Smooth muscle cell (in vitro differentiated cells): ENCODE measurements at regions not wholly inside any gene's neighbourhood (a gene's known extent, or its start where the extent isn't known, plus 50 kb on each side); places are given as distances from the start of the nearest gene placed in this dataset.

ENCODE experiments used
- DNase-seq: peaks from one replicate; lab custom pipeline; 2025; ENCODE audit not compliant: unreplicated experiment; lab: John Stamatoyannopoulos, UW
- H2AFZ ChIP-seq: fragments of 200-600 bp; sonication (generic); 2 replicates; pipeline ENCODE4 v1.6.0; 2016; ENCODE audit warnings: antibody characterized with exemption, low read depth, mild to moderate bottlenecking
- H3F3A ChIP-seq: fragments of 200-600 bp; sonication (generic); 2 replicates; pipeline ENCODE4 v1.6.0; 2017; ENCODE audit warnings: antibody characterized with exemption, low read depth
- H3K27ac ChIP-seq: fragments of 200-600 bp; sonication (generic); 2 replicates; pipeline ENCODE4 v1.5.1; 2016; ENCODE audit warnings: low read depth, mild to moderate bottlenecking
- H3K27me3 ChIP-seq: fragments of 200-600 bp; sonication (generic); 2 replicates; pipeline ENCODE4 v1.6.1; 2016; ENCODE audit warnings: low read depth, mild to moderate bottlenecking
- H3K36me3 ChIP-seq: fragments of 200-600 bp; sonication (generic); 2 replicates; pipeline ENCODE4 v1.5.1; 2016; ENCODE audit warnings: low read depth
- H3K4me1 ChIP-seq: fragments of 200-600 bp; sonication (generic); 2 replicates; pipeline ENCODE4 v1.5.1; 2016; ENCODE audit warnings: low read depth
- H3K4me2 ChIP-seq: fragments of 200-600 bp; sonication (generic); 2 replicates; pipeline ENCODE4 v1.6.0; 2016; ENCODE audit warnings: mild to moderate bottlenecking
- H3K4me3 ChIP-seq: fragments of 200-600 bp; sonication (generic); 2 replicates; pipeline ENCODE4 v1.5.1; 2016; ENCODE audit warnings: mild to moderate bottlenecking
- H3K79me2 ChIP-seq: fragments of 200-600 bp; sonication (generic); 2 replicates; pipeline ENCODE4 v1.6.0; 2016; ENCODE audit warnings: low read depth, mild to moderate bottlenecking
- H3K9ac ChIP-seq: fragments of 200-600 bp; sonication (generic); 2 replicates; pipeline ENCODE4 v1.6.0; 2016; ENCODE audit warnings: low read depth
- H3K9me3 ChIP-seq: fragments of 200-600 bp; sonication (generic); replicated peaks from 2 replicates; pipeline ENCODE4 v1.5.1; 2016; ENCODE audit warnings: low read depth
- H4K20me1 ChIP-seq: fragments of 200-600 bp; sonication (generic); 2 replicates; pipeline ENCODE4 v1.6.0; 2016; ENCODE audit warnings: low read depth
- WGBS: methylation state at CpG from one replicate; pipeline ENCODE4 v1.1.7; 2016; ENCODE audit warnings: low lambda C conversion rate; 5-methylcytosine and 5-hydroxymethylcytosine counted together
- TF ChIP-seq, protein P1 (sequence below): fragments of 200-600 bp; sonication (generic); IDR thresholded peaks from 2 replicates; pipeline ENCODE4 v1.5.1; 2017; ENCODE audit warnings: borderline replicate concordance, mild to moderate bottlenecking, antibody characterized with exemption; ENCODE audit not compliant: insufficient read depth, poor library complexity, severe bottlenecking

DNA sequence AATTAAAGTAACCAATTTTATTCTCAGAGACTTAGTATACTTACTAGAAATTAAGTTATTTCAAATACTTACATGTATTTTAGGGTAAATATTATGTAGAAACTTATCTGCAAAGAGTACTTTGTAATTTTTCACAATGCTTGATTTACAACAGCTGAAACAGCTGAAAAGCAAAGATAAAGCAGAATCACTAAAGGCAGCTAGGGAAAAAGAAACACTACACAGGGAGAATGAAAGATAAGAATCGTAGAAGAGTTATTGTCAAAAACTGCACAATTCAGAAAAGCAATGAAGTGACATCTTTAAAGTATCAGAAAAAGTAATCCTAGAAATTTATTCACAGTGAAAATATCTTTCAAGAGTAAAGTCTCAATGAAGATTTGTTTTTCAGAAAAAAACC is 69.7 kb upstream of the ZNF804B start:
- H3K9ac ChIP-seq: no peak overlapping the region
- no peak overlapping the region for H2AFZ ChIP-seq
- no peak overlapping the region for H3K4me2 ChIP-seq
- H3K79me2 ChIP-seq: no peaks in the 10 kb centered on the region
- H3K27me3 ChIP-seq: no peaks in the 10 kb centered on the region
- H4K20me1 ChIP-seq: no peaks in the 10 kb centered on the region
- TF ChIP-seq, protein P1, sequence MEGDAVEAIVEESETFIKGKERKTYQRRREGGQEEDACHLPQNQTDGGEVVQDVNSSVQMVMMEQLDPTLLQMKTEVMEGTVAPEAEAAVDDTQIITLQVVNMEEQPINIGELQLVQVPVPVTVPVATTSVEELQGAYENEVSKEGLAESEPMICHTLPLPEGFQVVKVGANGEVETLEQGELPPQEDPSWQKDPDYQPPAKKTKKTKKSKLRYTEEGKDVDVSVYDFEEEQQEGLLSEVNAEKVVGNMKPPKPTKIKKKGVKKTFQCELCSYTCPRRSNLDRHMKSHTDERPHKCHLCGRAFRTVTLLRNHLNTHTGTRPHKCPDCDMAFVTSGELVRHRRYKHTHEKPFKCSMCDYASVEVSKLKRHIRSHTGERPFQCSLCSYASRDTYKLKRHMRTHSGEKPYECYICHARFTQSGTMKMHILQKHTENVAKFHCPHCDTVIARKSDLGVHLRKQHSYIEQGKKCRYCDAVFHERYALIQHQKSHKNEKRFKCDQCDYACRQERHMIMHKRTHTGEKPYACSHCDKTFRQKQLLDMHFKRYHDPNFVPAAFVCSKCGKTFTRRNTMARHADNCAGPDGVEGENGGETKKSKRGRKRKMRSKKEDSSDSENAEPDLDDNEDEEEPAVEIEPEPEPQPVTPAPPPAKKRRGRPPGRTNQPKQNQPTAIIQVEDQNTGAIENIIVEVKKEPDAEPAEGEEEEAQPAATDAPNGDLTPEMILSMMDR: no peak
- H3K36me3 ChIP-seq: no peaks in the 10 kb centered on the region
- no peaks in the 10 kb centered on the region for H3K4me1 ChIP-seq
- no peaks in the 10 kb centered on the region for H3K9me3 ChIP-seq
- no peaks in the 10 kb centered on the region for H3F3A ChIP-seq
- no peak for DNase-seq
- WGBS: 84% methylated on average over 1 of the region's 1 CpG
- no peak overlapping the region for H3K4me3 ChIP-seq
- H3K27ac ChIP-seq: no peak overlapping the region

DNA sequence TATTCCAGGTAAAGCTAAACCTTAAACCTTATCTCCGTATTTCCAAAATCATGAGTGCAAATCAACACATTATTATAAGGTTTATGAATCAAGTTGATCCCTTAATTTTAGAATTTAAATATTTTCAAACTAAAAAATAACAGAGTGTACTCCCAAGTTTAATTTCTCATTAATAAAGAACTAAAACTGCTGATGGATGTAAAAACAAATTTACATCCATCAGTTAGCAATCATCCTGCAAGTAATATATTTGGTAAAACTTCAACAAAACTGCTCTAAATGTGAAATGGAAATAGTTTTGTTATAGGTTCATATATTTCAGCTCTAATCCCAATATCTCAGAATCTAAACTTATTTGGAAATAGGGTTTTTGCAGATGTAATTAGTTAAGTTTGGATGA is 71.3 kb upstream of the ZNF804B start:
- WGBS: 94% methylated on average over 1 of the region's 1 CpG
- DNase-seq: no peak
- H3F3A ChIP-seq: no peaks in the 10 kb centered on the region

DNA sequence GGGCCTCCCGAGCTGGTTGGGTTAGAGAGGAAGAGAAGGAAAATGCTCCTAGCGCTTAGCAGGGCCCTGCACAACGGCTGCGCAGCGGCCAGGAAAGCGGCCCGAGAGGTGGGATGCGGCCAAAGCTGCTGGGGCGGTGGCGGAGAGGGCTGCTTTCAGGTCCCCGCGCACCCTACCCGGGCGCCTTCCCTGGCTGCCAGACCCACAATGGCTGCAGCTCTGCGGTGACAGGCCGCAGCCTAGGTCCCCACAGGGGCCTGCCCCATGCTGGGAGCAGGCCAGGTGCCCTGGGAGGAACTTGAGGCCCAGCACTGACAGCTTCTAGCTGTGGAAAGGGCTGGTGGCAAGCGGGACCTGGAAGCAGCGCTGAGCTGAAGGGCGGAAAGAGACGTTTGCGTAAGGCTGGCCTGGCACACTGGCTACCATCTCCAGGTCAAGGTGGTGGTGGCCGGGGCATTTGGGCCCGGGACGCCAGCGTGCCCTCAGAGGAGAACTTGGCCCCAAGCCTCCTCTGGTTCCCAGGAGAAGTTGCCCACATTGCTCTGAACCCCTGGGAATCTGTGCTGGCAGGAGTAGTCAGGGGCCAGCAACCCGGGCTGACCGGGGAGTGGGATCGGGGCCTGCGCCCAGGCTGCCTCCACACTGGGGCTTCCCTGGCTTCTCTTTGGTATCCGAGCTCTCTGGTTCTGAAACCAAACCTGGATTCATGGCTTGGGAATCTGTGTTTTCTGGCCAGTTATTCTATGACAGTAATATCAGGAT is 72.9 kb upstream of the ZNF804B start:
- DNase-seq: no peak

More for the DNA sequence above, 71.3 kb upstream of the ZNF804B start:
- no peaks in the 10 kb centered on the region for H4K20me1 ChIP-seq
- TF ChIP-seq, protein P1: no peak
- no peak overlapping the region for H3K4me3 ChIP-seq
- H2AFZ ChIP-seq: no peak overlapping the region
- H3K27ac ChIP-seq: no peak overlapping the region
- no peaks in the 10 kb centered on the region for H3K79me2 ChIP-seq
- H3K4me1 ChIP-seq: no peaks in the 10 kb centered on the region
- H3K9me3 ChIP-seq: no peaks in the 10 kb centered on the region
- no peaks in the 10 kb centered on the region for H3K27me3 ChIP-seq
- no peak overlapping the region for H3K9ac ChIP-seq
- no peak overlapping the region for H3K4me2 ChIP-seq
- no peaks in the 10 kb centered on the region for H3K36me3 ChIP-seq

More for the DNA sequence above, 72.9 kb upstream of the ZNF804B start:
- H3K4me2 ChIP-seq: no peak overlapping the region
- H4K20me1 ChIP-seq: no peaks in the 10 kb centered on the region
- no peaks in the 10 kb centered on the region for H3K36me3 ChIP-seq
- no peaks in the 10 kb centered on the region for H3K27me3 ChIP-seq
- 95% methylated on average over 30 of the region's 30 CpGs for WGBS
- no peak overlapping the region for H3K9ac ChIP-seq
- no peaks in the 10 kb centered on the region for H3K4me1 ChIP-seq
- TF ChIP-seq, protein P1: no peak
- H3K9me3 ChIP-seq: no peaks in the 10 kb centered on the region
- H3K4me3 ChIP-seq: no peak overlapping the region
- no peaks in the 10 kb centered on the region for H3K79me2 ChIP-seq
- no peak overlapping the region for H2AFZ ChIP-seq
- H3K27ac ChIP-seq: no peak overlapping the region
- no peaks in the 10 kb centered on the region for H3F3A ChIP-seq
